HepG2 (cell line): ENCODE measurements at regions not wholly inside any gene's neighbourhood (a gene's known extent, or its start where the extent isn't known, plus 50 kb on each side); places are given as distances from the start of the nearest gene placed in this dataset.

Experiments
- ATAC-seq: fragments of 200-7000 bp; cut with Tn5 transposase; 3 replicates; pipeline ENCODE4 v1.9.1; 2020; ENCODE audit warnings: mild to moderate bottlenecking, moderate library complexity
- BruUV-seq: library from RNA; stranded (reverse); fragments of 400-500 nt; replicated peaks from 2 replicates; lab custom pipeline; 2021; lab: Mats Ljungman, UMichigan
- CTCF ChIA-PET: fragments of 300-600 bp; formaldehyde crosslinking; extraction: SDS; loops from one replicate; lab custom pipeline; 2021; ENCODE audit warnings: low total read pairs, inconsistent platforms, low intra/inter-chr PET ratio; lab: Yijun Ruan, JAX
- POLR2A ChIA-PET: fragments of 350-600 bp; sonication (Branson Sonifier 250); formaldehyde crosslinking; loops from one replicate; lab custom pipeline; 2020; ENCODE audit warnings: antibody characterized with exemption, inconsistent platforms; lab: Yijun Ruan, JAX
- DNase-seq: peaks from one replicate; pipeline ENCODE4 v3.0.0-alpha.2; 2015; ENCODE audit warnings: low spot score
- FAIRE-seq: peaks from 3 replicates; lab custom pipeline; 2011; peaks lifted over from hg19 to GRCh38; lab: Jason Lieb, UNC
- H2AFZ ChIP-seq: one replicate; pipeline ENCODE4 v1.6.1; 2011; ENCODE audit warnings: low read length, inconsistent platforms
- H3K27ac ChIP-seq: fragments of 300-600 bp; 3 replicates; pipeline ENCODE4 v1.8.0; 2011; ENCODE audit warnings: mixed run types, mild to moderate bottlenecking, mixed read lengths, low read length, inconsistent platforms; ENCODE audit not compliant: insufficient read depth; ENCODE audit errors: extremely low read length
- H3K27me3 ChIP-seq, 2 experiments: fragments of 200-600 bp in 1 of 2; 2 replicates in 1 of 2; 3 replicates in 1 of 2; pipeline versions ENCODE4 v1.6.0 to v1.8.0; 2011; ENCODE audit warnings: low read length in 2 of 2, mild to moderate bottlenecking in 2 of 2, moderate library complexity in 2 of 2, inconsistent platforms in 1 of 2; ENCODE audit not compliant: insufficient read depth in 2 of 2, control insufficient read depth in 1 of 2
- H3K36me3 ChIP-seq, 2 experiments: fragments of 200-600 bp in 1 of 2; replicated peaks in 1 of 2; 2 replicates in 1 of 2; 3 replicates in 1 of 2; pipeline versions ENCODE4 v1.5.1 to v1.8.0; 2011; ENCODE audit warnings: low read length in 2 of 2, inconsistent platforms in 1 of 2; ENCODE audit not compliant: insufficient read depth in 2 of 2, control insufficient read depth in 1 of 2
- H3K4me1 ChIP-seq: 2 replicates; pipeline ENCODE4 v1.5.1; 2012; ENCODE audit warnings: low read length, inconsistent platforms; ENCODE audit not compliant: insufficient read depth
- H3K4me2 ChIP-seq: 2 replicates; pipeline ENCODE4 v1.6.0; 2011; ENCODE audit warnings: low read depth, low read length, inconsistent platforms
- H3K4me3 ChIP-seq, 3 experiments: fragments of 200-600 bp in 1 of 3; sonication (generic), shearing (Covaris generic) in 1 of 3; replicated peaks in 1 of 3; 2 replicates each; pipeline ENCODE4 v1.5.1; 2011 to 2016; ENCODE audit warnings: low read length in 3 of 3, inconsistent platforms in 2 of 3, low read depth in 2 of 3, mild to moderate bottlenecking in 2 of 3, control low read depth in 1 of 3, mixed read lengths in 1 of 3; ENCODE audit not compliant: insufficient read depth in 1 of 3
- H3K79me2 ChIP-seq: one replicate; pipeline ENCODE4 v1.6.1; 2011; ENCODE audit warnings: low read length, inconsistent platforms; ENCODE audit not compliant: insufficient read depth
- H3K9ac ChIP-seq: 2 replicates; pipeline ENCODE4 v1.6.0; 2011; ENCODE audit warnings: mild to moderate bottlenecking, low read depth, low read length, inconsistent platforms; ENCODE audit not compliant: insufficient read depth
- H3K9me3 ChIP-seq: 2 replicates; pipeline ENCODE4 v1.5.1; 2012; ENCODE audit warnings: mild to moderate bottlenecking, low read length
- H4K20me1 ChIP-seq: 2 replicates; pipeline ENCODE4 v1.6.0; 2011; ENCODE audit warnings: inconsistent platforms, mild to moderate bottlenecking, low read length, moderate library complexity; ENCODE audit not compliant: insufficient read depth
- ATRX ChIP-seq: sonication (generic); formaldehyde crosslinking; IDR thresholded peaks from 2 replicates; pipeline ENCODE4 v1.4.0; 2020; ENCODE audit warnings: missing genetic modification reagents, borderline replicate concordance
- HIVEP1 ChIP-seq: sonication (generic); formaldehyde crosslinking; IDR thresholded peaks from 2 replicates; pipeline ENCODE4 v1.4.0; 2020; ENCODE audit warnings: mild to moderate bottlenecking, missing genetic modification reagents
- HOXA9 ChIP-seq: sonication (generic); formaldehyde crosslinking; IDR thresholded peaks from 2 replicates; pipeline ENCODE4 v1.8.1; 2022; ENCODE audit warnings: missing genetic modification reagents, mild to moderate bottlenecking, moderate library complexity, borderline replicate concordance
- JUND ChIP-seq: sonication (generic); formaldehyde crosslinking; IDR thresholded peaks from 2 replicates; pipeline ENCODE4 v1.8.0; 2022; ENCODE audit warnings: mild to moderate bottlenecking, missing genetic modification reagents
- NFE2 ChIP-seq: sonication (generic); formaldehyde crosslinking; IDR thresholded peaks from 2 replicates; pipeline ENCODE4 v1.4.0; 2020; ENCODE audit warnings: missing genetic modification reagents
- PCBP1 ChIP-seq: fragments of 200-400 bp; formaldehyde crosslinking; IDR thresholded peaks from 2 replicates; pipeline ENCODE4 v1.6.1; 2017; ENCODE audit warnings: mild to moderate bottlenecking, low read depth, low read length, borderline replicate concordance
- PREB ChIP-seq: sonication (generic); formaldehyde crosslinking; IDR thresholded peaks from 2 replicates; pipeline ENCODE4 v1.4.0; 2020; ENCODE audit warnings: missing genetic modification reagents
- SSRP1 ChIP-seq: IDR thresholded peaks from 2 replicates; pipeline ENCODE4 v1.6.1; 2016; ENCODE audit warnings: control low read depth
- ZBTB2 ChIP-seq: sonication (generic); formaldehyde crosslinking; IDR thresholded peaks from 2 replicates; pipeline ENCODE4 v1.8.0; 2022; ENCODE audit warnings: low read depth, missing genetic modification reagents
- ZFP91 ChIP-seq: sonication (generic); formaldehyde crosslinking; IDR thresholded peaks from 2 replicates; pipeline ENCODE4 v1.9.0; 2022; ENCODE audit warnings: missing genetic modification reagents, mild to moderate bottlenecking, borderline replicate concordance
- ZNF704 ChIP-seq: sonication (generic); formaldehyde crosslinking; IDR thresholded peaks from 2 replicates; pipeline ENCODE4 v1.8.1; 2023; ENCODE audit warnings: mild to moderate bottlenecking, inconsistent platforms, moderate library complexity, missing genetic modification reagents, borderline replicate concordance
- ZXDC ChIP-seq: sonication (generic); formaldehyde crosslinking; IDR thresholded peaks from 2 replicates; pipeline ENCODE4 v1.5.0; 2020; ENCODE audit warnings: mild to moderate bottlenecking, missing genetic modification reagents
- WGBS: methylation state at CpG from one replicate; pipeline ENCODE4 v1.1.6; 2017; ENCODE audit warnings: low lambda C conversion rate; 5-methylcytosine and 5-hydroxymethylcytosine counted together
- in situ Hi-C: cut with HindIII; loops from 2 replicates; pipeline ENCODE4 v1.10.0; 2017; ENCODE audit warnings: low pct_unique_long_range_greater_than_20kb; ENCODE audit not compliant: extremely low pct_ligation_motif_present
- intact Hi-C: fragments of 100-400 bp; cut with micrococcal nuclease; formaldehyde crosslinking; loops from one replicate; pipeline ENCODE4 v1.10.0; 2022; ENCODE audit not compliant: unreplicated experiment

GRCh38 chr5:67334373-67334772 lies 137.8 kb upstream of the CD180 start:
- ChIA-PET POLR2A (no interaction called here), CTCF (no interaction called here)
- in situ Hi-C loops, result no loop called here

More at GRCh38 chr5:67334373-67334772, 137.8 kb upstream of the CD180 start:
- H3K4me3 ChIP-seq, result no peak overlapping the region
- H3K27ac ChIP-seq, result no peak overlapping the region
- ATAC-seq (no peak), FAIRE-seq (no peak), DNase-seq (no peak)
- no peak overlapping the region for H3K4me2 ChIP-seq
- BruUV-seq, result no TSS peak
- intact Hi-C loops, result no loop called here
- H3K79me2 ChIP-seq, result no peaks in the 10 kb centered on the region
- WGBS, result 0% methylated on average over 1 of the region's 1 CpG
- H4K20me1 ChIP-seq, result no peaks in the 10 kb centered on the region
- no peaks in the 10 kb centered on the region for H3K9me3 ChIP-seq
- no peaks in the 10 kb centered on the region for H3K27me3 ChIP-seq
- H2AFZ ChIP-seq, result no peak overlapping the region
- H3K36me3 ChIP-seq, result no peaks in the 10 kb centered on the region
- H3K4me1 ChIP-seq, result no peaks in the 10 kb centered on the region
- no peak overlapping the region for H3K9ac ChIP-seq
- TF ChIP-seq HIVEP1 (CRISPR knock-in tag) (no peak), ZNF704 (CRISPR knock-in tag) (no peak), SSRP1 (CRISPR knock-in tag) (no peak), PREB (no peak), ZBTB2 (no peak), ATRX (CRISPR knock-in tag) (no peak), ZXDC (CRISPR knock-in tag) (no peak), HOXA9 (CRISPR knock-in tag) (no peak), JUND (CRISPR knock-in tag) (no peak), ZFP91 (CRISPR knock-in tag) (no peak), PCBP1 (no peak), NFE2 (CRISPR knock-in tag) (no peak)
